IgD-negative memory B cell (primary cell): ENCODE measurements at regions not wholly inside any gene's neighbourhood (a gene's known extent, or its start where the extent isn't known, plus 50 kb on each side); places are given as distances from the start of the nearest gene placed in this dataset.

Source experiments
- H3K27ac Mint-ChIP-seq, 3 donors: one replicate each; pipeline ENCODE4 v1.8.0; 2020 to 2022; ENCODE audit warnings: mild to moderate bottlenecking in 3 of 3, mixed read lengths in 3 of 3, moderate library complexity in 1 of 3
- H3K27me3 Mint-ChIP-seq: one replicate; pipeline ENCODE4 v1.8.0; 2021; ENCODE audit warnings: mixed read lengths
- H3K36me3 Mint-ChIP-seq: one replicate; pipeline ENCODE4 v1.8.0; 2020; ENCODE audit warnings: mild to moderate bottlenecking, mixed read lengths
- H3K4me1 Mint-ChIP-seq, 3 donors: one replicate each; pipeline ENCODE4 v1.8.0; 2020 to 2022; ENCODE audit warnings: mixed read lengths in 3 of 3, mild to moderate bottlenecking in 1 of 3
- H3K4me3 Mint-ChIP-seq, 4 donors: one replicate each; pipeline ENCODE4 v1.8.0; 2020 to 2022; ENCODE audit warnings: mild to moderate bottlenecking in 4 of 4, mixed read lengths in 4 of 4, moderate library complexity in 3 of 4
- H3K9me3 Mint-ChIP-seq, 3 donors: one replicate each; pipeline ENCODE4 v1.8.0; 2020 to 2021; ENCODE audit warnings: mixed read lengths in 3 of 3, mild to moderate bottlenecking in 1 of 3

GRCh38 chr1:104358086-104358485 lies 608.4 kb downstream of the AMY1C start:
- peaks cover 0 to 2% (median 0%) of the 10 kb centered on the region in 3 donors for H3K9me3 Mint-ChIP-seq
- H3K4me3 Mint-ChIP-seq, result no peak overlapping the region
- H3K4me1 Mint-ChIP-seq, result no peaks in the 10 kb centered on the region
- H3K36me3 Mint-ChIP-seq, result no peaks in the 10 kb centered on the region
- H3K27me3 Mint-ChIP-seq, result no peaks in the 10 kb centered on the region
- no peak overlapping the region for H3K27ac Mint-ChIP-seq

DNA sequence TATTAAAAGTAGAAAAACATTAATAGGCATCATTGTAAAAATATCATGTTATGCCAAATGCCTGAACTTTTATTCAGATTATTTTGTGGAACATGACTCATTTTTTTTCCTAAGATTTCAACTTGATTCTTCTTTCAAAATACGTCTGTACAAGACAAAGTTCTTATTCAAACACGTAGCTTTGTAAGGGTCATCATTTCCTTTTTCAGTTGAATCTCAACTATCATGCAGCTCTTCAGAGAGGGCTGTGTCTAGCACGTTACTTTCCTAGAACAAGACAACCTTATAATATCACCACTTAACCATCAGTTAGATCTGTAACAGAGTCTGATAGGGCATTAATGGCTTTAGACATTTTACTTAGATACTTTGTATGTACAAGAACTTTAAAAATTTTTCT lies 608.9 kb downstream of the AMY1C start:
- Mint-ChIP-seq H3K36me3 (no peaks in the 10 kb centered on the region), H3K4me1 (no peaks in the 10 kb centered on the region), H3K9me3 (peaks cover 0 to 2% (median 0%) of the 10 kb centered on the region in 3 donors), H3K27ac (no peak overlapping the region), H3K27me3 (no peaks in the 10 kb centered on the region), H3K4me3 (no peak overlapping the region)

DNA sequence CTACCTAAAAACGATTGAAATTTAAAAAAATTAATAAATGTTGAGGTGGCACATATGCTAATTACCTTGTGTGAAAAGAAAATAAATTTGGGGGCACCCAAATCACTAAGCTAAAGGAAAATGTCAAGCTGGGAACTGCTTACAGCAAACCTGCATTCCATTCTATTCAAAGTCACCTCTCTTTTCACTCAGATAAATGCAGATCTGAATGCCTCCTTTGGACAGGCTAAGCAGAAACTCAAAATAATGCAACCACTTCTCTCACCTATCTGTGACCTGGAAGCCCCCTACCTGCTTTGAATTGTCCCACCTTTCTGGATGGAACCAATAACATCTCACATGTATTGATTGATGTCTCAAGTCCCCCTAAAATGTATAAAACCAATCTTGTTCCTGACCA lies 628.7 kb downstream of the AMY1C start:
- Mint-ChIP-seq H3K4me3 (no peak overlapping the region), H3K27me3 (no peaks in the 10 kb centered on the region), H3K9me3 (no peaks in the 10 kb centered on the region)

DNA sequence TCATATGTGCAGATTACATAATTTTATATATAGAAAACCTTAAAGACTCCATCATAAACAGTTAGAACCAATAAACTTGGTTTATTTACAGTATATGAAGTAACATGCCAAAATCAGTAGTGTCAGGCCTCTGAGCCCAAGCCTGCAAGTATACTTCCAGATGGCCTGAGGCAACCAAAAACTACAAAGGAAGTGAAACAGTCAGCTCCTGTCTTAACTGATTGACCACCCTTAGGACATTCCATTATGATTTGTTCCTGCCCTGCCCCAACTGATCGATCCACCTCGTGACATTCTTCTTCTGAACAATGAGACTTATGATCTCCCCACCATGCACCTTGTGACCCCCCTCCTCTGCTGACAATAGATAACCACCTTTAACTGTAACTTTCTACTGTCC lies 630.3 kb downstream of the AMY1C start:
- H3K36me3 Mint-ChIP-seq, result no peaks in the 10 kb centered on the region
- H3K27ac Mint-ChIP-seq, result no peak overlapping the region
- H3K4me1 Mint-ChIP-seq, result no peaks in the 10 kb centered on the region

More for the DNA sequence above, 628.7 kb downstream of the AMY1C start:
- H3K36me3 Mint-ChIP-seq, result no peaks in the 10 kb centered on the region
- H3K27ac Mint-ChIP-seq, result no peak overlapping the region
- H3K4me1 Mint-ChIP-seq, result no peaks in the 10 kb centered on the region

DNA sequence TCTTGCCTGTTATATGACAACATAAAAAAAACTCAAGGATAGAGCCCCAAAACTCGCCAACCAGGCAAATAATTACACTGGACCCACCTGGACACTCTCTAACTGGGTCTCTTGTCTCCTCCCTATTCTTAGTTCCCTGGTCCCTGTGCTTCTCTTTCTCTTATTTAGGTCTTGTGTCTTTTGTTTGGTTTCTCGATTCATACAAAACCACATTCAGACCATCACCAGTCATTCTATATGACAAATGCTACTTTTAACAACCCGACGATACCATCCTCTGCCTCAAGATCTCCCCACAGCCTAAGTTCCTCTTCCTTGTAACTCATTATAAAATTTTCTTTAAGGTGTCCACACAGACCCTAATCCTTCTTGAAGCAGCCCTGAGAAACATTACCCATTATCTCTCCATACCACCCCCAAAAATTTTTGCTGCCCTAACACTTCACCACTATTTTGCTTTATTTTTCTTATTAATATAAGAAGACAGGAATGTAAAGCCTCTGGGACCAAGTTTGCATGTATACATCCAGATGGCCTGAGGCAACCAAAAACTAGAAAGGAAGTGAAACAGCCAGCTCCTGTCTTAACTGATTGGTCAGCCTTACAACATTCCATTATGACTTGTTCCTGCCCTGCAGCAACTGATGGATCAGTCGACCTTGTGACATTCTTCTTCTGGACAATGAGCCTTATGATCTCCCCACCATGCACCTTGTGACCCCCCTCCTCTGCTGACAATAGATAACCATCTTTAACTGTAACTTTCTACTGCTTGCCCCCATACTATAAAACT lies 638.2 kb downstream of the AMY1C start:
- no peaks in the 10 kb centered on the region for H3K27me3 Mint-ChIP-seq
- H3K27ac Mint-ChIP-seq, result no peak overlapping the region
- H3K9me3 Mint-ChIP-seq, result peaks cover 0 to 6% (median 1%) of the 10 kb centered on the region in 3 donors
- H3K36me3 Mint-ChIP-seq, result no peaks in the 10 kb centered on the region
- no peaks in the 10 kb centered on the region for H3K4me1 Mint-ChIP-seq
- H3K4me3 Mint-ChIP-seq, result no peak overlapping the region

More for the DNA sequence above, 630.3 kb downstream of the AMY1C start:
- Mint-ChIP-seq H3K4me3 (no peak overlapping the region), H3K9me3 (no peaks in the 10 kb centered on the region), H3K27me3 (no peaks in the 10 kb centered on the region)

DNA sequence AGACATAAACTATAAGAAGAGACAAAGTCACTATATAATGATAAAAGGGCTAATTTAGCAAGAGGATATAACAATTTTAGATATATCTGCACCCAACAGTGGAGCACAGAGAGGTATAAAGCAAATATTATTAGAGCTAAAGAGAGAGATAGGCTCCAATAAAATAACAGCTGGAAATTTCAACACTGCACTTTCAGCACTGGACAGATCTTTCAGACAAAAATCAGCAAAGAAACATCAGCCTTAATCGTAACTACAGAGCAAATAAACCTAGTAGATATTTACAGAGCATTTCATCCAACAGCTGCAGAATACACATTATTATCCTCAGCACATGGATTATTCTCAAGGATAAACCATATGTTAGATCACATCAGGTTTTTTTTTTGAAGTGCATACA lies 642.9 kb downstream of the AMY1C start:
- H3K9me3 Mint-ChIP-seq, result peaks cover 1 to 6% (median 3%) of the 10 kb centered on the region in 3 donors
- H3K36me3 Mint-ChIP-seq, result peaks cover 2% of the 10 kb centered on the region
- no peak overlapping the region for H3K4me3 Mint-ChIP-seq
- H3K27ac Mint-ChIP-seq, result no peak overlapping the region
- H3K4me1 Mint-ChIP-seq, result no peaks in the 10 kb centered on the region
- H3K27me3 Mint-ChIP-seq, result no peaks in the 10 kb centered on the region

DNA sequence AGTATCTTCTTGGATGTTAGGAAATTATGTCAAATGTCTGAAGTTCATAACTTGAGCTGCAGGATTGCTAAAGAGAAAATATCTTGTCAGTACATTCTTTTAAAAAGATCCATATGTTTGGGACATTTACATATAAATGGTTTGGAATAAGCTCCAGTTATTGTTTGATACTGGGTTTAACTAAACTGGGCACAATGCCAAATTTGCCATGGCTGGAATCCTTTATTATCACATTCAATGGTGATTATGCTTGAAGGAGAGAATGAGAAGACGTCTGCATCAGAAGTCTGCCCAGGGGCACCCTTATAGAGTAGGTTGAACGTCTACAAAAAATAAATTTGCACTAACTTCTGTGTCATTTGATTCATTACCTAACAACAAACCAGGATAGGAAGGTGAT lies 652.5 kb downstream of the AMY1C start:
- Mint-ChIP-seq H3K36me3 (no peaks in the 10 kb centered on the region), H3K9me3 (no peaks in the 10 kb centered on the region), H3K27ac (no peak overlapping the region), H3K27me3 (no peaks in the 10 kb centered on the region), H3K4me1 (no peaks in the 10 kb centered on the region), H3K4me3 (no peak overlapping the region)

- H3K36me3 Mint-ChIP-seq, result no peaks in the 10 kb centered on the region
- no peaks in the 10 kb centered on the region for H3K9me3 Mint-ChIP-seq
- H3K4me1 Mint-ChIP-seq, result no peaks in the 10 kb centered on the region
- H3K27ac Mint-ChIP-seq, result no peak overlapping the region
- no peaks in the 10 kb centered on the region for H3K27me3 Mint-ChIP-seq
- H3K4me3 Mint-ChIP-seq, result no peak overlapping the region
Measured at GRCh38 chr1:104403883-104404282, 654.2 kb downstream of the AMY1C start.

GRCh38 chr1:104406728-104407127 lies 657.0 kb downstream of the AMY1C start:
- H3K4me3 Mint-ChIP-seq, result no peak overlapping the region
- H3K36me3 Mint-ChIP-seq, result no peaks in the 10 kb centered on the region
- H3K27ac Mint-ChIP-seq, result no peak overlapping the region
- H3K9me3 Mint-ChIP-seq, result peaks cover 0 to 4% (median 0%) of the 10 kb centered on the region in 3 donors
- no peaks in the 10 kb centered on the region for H3K27me3 Mint-ChIP-seq
- H3K4me1 Mint-ChIP-seq, result no peaks in the 10 kb centered on the region

- Mint-ChIP-seq H3K4me1 (no peaks in the 10 kb centered on the region), H3K27me3 (no peaks in the 10 kb centered on the region), H3K27ac (no peak overlapping the region), H3K9me3 (peaks cover 0 to 4% (median 0%) of the 10 kb centered on the region in 3 donors), H3K36me3 (no peaks in the 10 kb centered on the region), H3K4me3 (no peak overlapping the region)
Measured at GRCh38 chr1:104408268-104408667, 658.6 kb downstream of the AMY1C start.

DNA sequence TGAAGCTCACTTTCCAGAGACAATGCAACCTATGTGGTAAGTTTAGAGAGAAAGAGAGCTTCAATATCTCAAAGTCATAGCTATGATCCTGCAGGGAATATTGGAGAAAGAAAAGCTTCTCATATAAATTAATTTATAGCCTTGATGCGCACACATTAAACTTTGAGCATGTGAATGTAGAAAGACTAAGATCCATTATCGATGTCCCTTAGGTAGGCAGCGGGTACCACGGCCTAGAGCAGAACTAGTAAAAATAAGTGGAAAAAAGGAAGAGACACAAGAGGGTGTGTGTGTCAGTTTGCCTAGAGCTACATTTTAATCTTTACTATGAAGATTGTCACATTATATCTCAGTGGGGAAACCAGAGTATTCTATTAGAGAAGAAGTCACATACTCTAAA lies 685.6 kb downstream of the AMY1C start:
- no peaks in the 10 kb centered on the region for H3K27me3 Mint-ChIP-seq
- H3K36me3 Mint-ChIP-seq, result no peaks in the 10 kb centered on the region
- no peaks in the 10 kb centered on the region for H3K9me3 Mint-ChIP-seq
- no peak overlapping the region for H3K27ac Mint-ChIP-seq
- H3K4me3 Mint-ChIP-seq, result no peak overlapping the region
- peaks cover 0 to 2% (median 0%) of the 10 kb centered on the region in 3 donors for H3K4me1 Mint-ChIP-seq

- Mint-ChIP-seq H3K4me3 (no peak overlapping the region), H3K36me3 (peaks cover 2% of the 10 kb centered on the region), H3K27me3 (no peaks in the 10 kb centered on the region), H3K9me3 (peaks cover 0 to 1% (median 0%) of the 10 kb centered on the region in 3 donors), H3K4me1 (peaks cover 0 to 2% (median 0%) of the 10 kb centered on the region in 3 donors), H3K27ac (no peak overlapping the region)
Measured at GRCh38 chr1:104440011-104440410, 690.3 kb downstream of the AMY1C start.

DNA sequence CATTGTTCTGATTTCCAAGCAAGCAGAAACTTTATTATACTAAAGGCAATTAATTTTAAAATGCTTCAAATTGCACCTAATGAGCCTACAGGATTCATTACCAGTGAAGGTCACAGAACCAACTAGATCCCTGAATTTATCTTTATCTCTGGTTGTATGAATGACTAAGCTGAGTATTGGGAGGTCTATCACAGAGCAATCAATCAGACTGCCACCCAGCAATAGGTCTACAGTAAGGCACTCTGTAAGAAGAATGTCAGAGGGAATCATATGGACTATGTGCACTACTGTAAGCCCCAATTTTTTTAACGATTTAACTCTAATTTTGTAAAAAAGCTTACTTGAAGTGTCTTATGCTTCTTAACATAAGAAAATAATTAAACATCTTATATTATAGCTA lies 707.0 kb downstream of the AMY1C start:
- H3K27ac Mint-ChIP-seq, result no peak overlapping the region
- peaks cover 4 to 22% (median 19%) of the 10 kb centered on the region in 3 donors for H3K9me3 Mint-ChIP-seq
- H3K36me3 Mint-ChIP-seq, result peaks cover 4% of the 10 kb centered on the region
- H3K4me3 Mint-ChIP-seq, result no peak overlapping the region
- H3K27me3 Mint-ChIP-seq, result peaks cover 2% of the 10 kb centered on the region
- H3K4me1 Mint-ChIP-seq, result no peaks in the 10 kb centered on the region

DNA sequence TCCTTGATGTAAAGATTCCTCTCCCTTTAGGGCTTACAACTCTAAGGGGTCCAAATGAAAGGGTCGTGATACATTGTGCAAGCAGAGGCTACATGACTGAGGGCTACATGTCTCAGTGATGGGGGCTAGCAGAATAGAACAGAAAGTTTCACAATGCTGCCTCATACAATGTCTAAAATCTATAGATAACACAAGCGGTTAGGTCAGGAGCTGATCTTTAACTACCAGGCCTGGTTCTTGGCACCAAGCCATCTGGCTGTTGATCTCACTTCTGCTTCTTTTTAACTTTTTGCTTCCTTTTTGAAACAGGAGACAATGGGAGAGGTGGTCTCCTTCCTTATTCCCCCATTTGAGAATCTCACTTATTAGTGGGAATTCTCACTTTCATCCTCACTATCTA lies 710.2 kb downstream of the AMY1C start:
- no peaks in the 10 kb centered on the region for H3K4me1 Mint-ChIP-seq
- H3K27ac Mint-ChIP-seq, result no peak overlapping the region
- peaks cover 4 to 22% (median 18%) of the 10 kb centered on the region in 3 donors for H3K9me3 Mint-ChIP-seq

GRCh38 chr1:104460880-104461279 lies 711.2 kb downstream of the AMY1C start:
- Mint-ChIP-seq H3K27ac (no peak overlapping the region), H3K4me3 (no peak overlapping the region), H3K27me3 (no peaks in the 10 kb centered on the region), H3K9me3 (peaks cover 4 to 22% (median 18%) of the 10 kb centered on the region in 3 donors), H3K36me3 (peaks cover 4% of the 10 kb centered on the region), H3K4me1 (no peaks in the 10 kb centered on the region)

More for the DNA sequence above, 710.2 kb downstream of the AMY1C start:
- no peaks in the 10 kb centered on the region for H3K27me3 Mint-ChIP-seq
- peaks cover 4% of the 10 kb centered on the region for H3K36me3 Mint-ChIP-seq
- H3K4me3 Mint-ChIP-seq, result no peak overlapping the region

DNA sequence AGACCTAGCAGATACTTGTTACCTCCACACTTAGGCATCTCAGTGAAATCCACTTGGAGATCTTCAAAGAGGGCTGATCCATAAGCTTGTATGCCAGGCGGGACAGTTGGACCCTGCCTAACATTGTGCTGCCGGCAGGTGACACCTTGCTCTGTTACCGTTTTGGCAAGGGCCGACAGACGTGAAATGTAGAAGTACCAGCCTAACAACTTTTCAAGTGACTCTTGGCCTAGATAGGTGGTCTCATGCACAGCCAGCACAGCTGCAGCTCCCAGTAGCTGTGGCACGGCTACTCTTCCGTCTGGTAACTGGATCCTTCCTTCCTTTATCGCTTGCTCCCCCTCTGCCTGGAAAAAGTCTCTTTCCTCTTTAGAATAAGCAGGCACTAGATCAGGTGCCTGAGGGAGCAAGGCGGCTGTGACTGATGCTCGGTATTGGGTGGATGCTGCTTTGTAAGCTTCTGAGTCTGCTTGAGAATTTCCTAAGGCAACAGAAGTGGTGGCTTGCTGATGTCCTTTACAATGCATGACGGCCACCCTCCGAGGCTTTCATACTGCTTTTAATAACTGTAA lies 713.5 kb downstream of the AMY1C start:
- peaks cover 5 to 20% (median 18%) of the 10 kb centered on the region in 3 donors for H3K9me3 Mint-ChIP-seq
- peaks cover 4% of the 10 kb centered on the region for H3K36me3 Mint-ChIP-seq
- H3K4me3 Mint-ChIP-seq, result no peak overlapping the region

More for the DNA sequence above, 713.5 kb downstream of the AMY1C start:
- Mint-ChIP-seq H3K4me1 (peaks cover 3 to 6% (median 6%) of the 10 kb centered on the region in 3 donors), H3K27me3 (no peaks in the 10 kb centered on the region), H3K27ac (no peak overlapping the region)
